ENCODE measurements at regions not wholly inside any gene's neighbourhood (a gene's known extent, or its start where the extent isn't known, plus 50 kb on each side); places are given as distances from the start of the nearest gene placed in this dataset.

DNA sequence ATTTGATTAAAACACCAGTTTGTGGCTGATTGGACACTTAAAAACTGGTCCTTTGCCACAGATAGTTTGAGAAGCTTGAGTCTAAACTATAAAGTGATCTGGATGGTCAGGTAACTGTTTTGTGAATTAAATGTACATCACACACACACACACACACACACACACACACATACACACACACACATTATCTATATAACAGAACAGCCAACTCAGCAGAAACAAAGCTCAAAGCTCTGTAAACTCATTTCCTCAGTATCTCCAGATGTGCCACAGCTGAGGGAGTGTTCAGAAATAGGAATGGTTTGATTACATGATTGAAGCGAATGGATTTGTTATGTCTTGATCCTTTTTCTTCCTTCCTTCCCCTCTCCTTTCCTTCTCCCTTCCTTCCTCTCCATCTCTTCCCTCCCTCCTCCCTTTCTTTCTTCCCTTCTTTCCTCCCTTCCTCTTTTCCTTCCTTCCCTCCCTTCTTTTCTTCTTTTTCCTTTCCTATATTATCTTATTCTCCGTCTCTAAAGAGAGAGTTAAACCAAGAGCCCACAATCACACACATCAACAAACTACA, 100.3 kb downstream of the LLPH start:
- no peak for TF ChIP-seq CHD4 (IDR thresholded peaks at IDR 0.05; ENCODE audit: borderline replicate concordance)
- no peak for TF ChIP-seq FOSL2 (IDR thresholded peaks at IDR 0.05)
- TF ChIP-seq FOSL2 (CRISPR knock-in tag; IDR thresholded peaks at IDR 0.05) = no peak
- no peak for TF ChIP-seq HOXB13 (CRISPR knock-in tag; IDR thresholded peaks at IDR 0.05; ENCODE audit: low read depth)
- TF ChIP-seq, protein P1, sequence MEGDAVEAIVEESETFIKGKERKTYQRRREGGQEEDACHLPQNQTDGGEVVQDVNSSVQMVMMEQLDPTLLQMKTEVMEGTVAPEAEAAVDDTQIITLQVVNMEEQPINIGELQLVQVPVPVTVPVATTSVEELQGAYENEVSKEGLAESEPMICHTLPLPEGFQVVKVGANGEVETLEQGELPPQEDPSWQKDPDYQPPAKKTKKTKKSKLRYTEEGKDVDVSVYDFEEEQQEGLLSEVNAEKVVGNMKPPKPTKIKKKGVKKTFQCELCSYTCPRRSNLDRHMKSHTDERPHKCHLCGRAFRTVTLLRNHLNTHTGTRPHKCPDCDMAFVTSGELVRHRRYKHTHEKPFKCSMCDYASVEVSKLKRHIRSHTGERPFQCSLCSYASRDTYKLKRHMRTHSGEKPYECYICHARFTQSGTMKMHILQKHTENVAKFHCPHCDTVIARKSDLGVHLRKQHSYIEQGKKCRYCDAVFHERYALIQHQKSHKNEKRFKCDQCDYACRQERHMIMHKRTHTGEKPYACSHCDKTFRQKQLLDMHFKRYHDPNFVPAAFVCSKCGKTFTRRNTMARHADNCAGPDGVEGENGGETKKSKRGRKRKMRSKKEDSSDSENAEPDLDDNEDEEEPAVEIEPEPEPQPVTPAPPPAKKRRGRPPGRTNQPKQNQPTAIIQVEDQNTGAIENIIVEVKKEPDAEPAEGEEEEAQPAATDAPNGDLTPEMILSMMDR (IDR thresholded peaks at IDR 0.05) = no peak
- TF ChIP-seq MYC (IDR thresholded peaks at IDR 0.05; ENCODE audit: borderline replicate concordance, low read length) = no peak
- TF ChIP-seq POLR2A (IDR thresholded peaks at IDR 0.05; ENCODE audit: low read length) = no peak
- TF ChIP-seq TP53 (CRISPR knock-in tag; IDR thresholded peaks at IDR 0.05) = no peak
- no peak for TF ChIP-seq RNF2 (IDR thresholded peaks at IDR 0.05; ENCODE audit: borderline replicate concordance, low read depth)
- no peak for TF ChIP-seq RAD21 (conservative IDR thresholded peaks at IDR 0.05 in 1 of 2, IDR thresholded peaks at IDR 0.05 in 1 of 2)
- TF ChIP-seq FOSB (CRISPR knock-in tag; IDR thresholded peaks at IDR 0.05) = no peak
- TF ChIP-seq ZFP36 (IDR thresholded peaks at IDR 0.05; ENCODE audit: borderline replicate concordance, partially characterized antibody) = no peak
- TF ChIP-seq, protein P2, sequence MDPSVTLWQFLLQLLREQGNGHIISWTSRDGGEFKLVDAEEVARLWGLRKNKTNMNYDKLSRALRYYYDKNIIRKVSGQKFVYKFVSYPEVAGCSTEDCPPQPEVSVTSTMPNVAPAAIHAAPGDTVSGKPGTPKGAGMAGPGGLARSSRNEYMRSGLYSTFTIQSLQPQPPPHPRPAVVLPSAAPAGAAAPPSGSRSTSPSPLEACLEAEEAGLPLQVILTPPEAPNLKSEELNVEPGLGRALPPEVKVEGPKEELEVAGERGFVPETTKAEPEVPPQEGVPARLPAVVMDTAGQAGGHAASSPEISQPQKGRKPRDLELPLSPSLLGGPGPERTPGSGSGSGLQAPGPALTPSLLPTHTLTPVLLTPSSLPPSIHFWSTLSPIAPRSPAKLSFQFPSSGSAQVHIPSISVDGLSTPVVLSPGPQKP (IDR thresholded peaks at IDR 0.05; ENCODE audit: low read depth, low read length) = no peak
- no peak for TF ChIP-seq POLR2AphosphoS2 (conservative IDR thresholded peaks at IDR 0.05; ENCODE audit: low read length)
